ENCODE measurements at regions not wholly inside any gene's neighbourhood (a gene's known extent, or its start where the extent isn't known, plus 50 kb on each side); places are given as distances from the start of the nearest gene placed in this dataset.
"Not testable (repeated sequence)": the region's sequence is repeated elsewhere in the genome, so short reads cannot be mapped to it uniquely, and the experiment has no call there.

DNA sequence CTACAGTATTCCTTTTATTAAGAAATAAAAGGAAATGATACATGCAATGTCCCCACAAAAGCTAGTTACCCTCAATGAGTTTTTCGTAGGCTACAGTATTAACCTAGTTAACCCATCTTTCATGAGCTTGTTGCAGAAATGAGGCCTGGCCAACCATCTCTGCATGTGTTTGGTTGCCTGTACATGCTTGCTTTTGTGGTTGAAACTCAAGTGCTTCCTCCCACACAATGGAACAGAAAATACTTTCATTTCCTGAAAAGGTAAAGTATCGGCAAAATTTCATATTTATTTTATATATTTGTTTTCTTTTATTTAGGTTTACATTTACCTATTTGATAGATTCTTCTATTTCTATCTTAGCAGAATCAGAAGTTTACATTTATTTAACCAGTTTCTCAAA is 214.6 kb upstream of the FAM241A start:
- DNase-seq: no peak

DNA sequence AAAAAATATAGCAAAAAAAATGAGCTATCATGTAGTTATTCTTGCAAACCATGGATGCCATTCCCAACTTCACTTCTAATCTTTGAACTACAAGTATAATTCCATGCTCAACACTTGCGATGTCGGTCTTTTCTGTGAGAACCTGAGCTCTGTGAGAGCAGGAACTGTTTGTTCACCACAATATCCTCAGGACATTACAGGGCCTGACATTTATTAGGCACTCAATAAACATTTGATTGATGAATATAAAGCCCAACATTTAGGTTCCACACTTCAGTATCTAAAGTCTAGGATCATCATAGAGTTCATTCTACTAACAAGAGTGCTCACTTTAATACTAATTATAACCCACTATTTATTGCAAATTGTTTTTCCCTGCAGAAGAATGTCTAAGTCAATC is 211.6 kb upstream of the FAM241A start:
- DNase-seq: no peak

DNA sequence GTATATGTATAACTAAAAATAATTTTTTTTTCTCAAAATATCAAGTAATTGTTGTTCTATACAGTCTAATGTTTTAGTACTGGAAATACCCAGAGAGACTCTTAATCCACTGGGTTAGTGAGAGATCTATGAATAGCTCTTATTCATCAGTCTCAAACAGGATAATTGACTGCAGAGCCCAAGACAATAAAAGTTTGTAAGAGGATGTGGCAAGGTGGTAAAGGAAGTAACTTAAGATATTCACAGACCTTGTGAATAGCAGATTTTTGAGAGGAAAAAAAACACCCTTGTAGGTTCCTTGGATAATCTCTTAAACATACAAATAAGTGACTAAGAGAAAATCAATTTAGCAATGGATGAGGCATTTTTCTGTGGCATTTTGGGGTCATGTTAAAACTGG is 210.9 kb upstream of the FAM241A start:
- no peak for DNase-seq

DNA sequence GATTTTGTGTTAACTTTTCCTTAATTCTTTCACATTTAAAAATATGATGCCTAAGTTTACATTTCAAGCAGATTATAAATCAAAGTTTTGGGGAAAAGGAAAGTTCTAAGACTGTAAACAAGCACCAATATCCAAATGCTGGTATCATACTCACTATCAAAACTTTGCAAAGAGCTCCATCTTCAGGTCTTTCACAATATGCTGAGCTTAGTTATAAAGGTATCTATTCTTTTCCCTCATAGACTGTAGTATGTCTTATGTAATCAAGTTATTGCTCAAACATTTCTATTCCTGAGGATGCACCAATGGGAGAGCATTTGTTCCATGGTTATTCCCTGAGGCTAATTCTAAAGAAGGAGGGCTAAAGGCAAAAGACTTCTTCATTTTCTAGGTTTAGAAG is 207.9 kb upstream of the FAM241A start:
- DNase-seq: no peak

DNA sequence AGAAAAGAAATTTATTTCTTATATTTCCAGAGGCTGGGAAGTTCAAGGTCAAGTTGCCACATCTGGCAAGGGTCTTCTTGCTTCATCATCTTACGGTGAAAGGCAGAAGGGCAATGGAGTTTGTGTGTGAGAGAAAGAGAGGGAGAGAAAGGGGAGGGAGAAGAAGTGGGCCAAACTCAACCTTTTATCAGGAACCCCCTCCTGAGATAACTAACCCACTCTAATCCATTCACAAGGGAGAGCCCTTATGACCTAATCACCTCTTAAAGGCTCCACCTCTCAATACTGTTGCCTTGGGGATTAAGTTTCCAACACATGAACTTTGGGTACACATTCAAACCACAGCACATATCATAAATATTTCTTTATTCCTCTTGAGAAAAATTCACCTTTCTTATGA is 203.3 kb upstream of the FAM241A start:
- no peak for DNase-seq

DNA sequence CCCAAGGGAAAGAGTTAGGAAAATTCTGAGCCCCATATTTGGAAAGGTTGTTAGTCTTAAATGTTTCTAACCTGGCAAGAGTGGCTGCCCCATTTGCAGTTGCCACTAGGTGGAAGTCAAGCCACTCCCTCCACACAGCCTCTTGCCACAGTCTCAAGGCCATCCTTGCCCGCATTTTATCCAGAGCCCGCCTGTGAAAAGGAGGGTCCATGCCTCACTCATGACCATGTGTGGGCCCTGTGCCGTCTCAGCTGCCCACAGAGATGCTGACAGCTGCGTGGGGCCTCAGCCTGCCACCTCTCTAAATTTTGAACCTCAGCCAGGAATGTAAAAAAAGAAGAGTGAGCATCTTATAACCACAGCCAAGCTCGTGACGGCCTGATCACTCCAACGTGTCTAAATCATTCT is 201.5 kb upstream of the FAM241A start:
- no peak for DNase-seq

DNA sequence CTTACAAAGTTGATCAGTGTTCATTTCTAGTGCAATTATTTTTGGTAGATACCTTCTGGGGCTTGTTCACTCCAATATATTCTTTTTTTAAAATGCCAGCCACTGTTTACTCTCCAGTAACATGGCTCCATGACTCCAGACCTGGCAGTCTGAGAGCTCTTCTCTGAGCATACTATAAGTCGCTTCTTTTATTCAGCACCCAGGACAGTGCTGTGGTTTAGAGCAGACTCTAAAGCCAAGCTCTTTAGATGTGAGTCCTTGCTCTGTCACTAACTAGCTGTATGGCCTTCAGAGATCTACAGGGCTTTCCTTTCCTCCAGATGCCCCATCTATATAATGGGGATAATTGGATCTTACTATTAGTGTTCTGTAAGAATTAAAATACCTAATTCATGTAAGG is 200.2 kb upstream of the FAM241A start:
- DNase-seq: no peak

DNA sequence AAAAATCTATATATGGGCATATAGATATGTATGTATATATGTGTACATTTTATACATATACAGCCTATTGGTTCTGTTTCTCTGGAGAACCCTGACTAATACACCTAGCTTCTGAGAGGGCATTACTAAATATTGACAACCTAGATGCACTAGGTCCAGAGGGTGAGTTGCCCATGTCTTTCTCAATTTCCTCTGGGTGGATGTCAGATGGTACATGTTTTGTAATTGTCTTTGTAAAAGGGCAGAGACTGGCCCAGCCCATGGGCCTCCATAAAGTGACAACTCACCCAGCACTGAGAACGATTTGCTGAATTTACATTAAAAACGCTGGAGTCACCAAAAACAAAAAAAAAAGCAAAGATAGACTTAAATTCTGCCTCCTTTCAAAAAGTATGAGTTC is 198.5 kb upstream of the FAM241A start:
- no peak for DNase-seq

DNA sequence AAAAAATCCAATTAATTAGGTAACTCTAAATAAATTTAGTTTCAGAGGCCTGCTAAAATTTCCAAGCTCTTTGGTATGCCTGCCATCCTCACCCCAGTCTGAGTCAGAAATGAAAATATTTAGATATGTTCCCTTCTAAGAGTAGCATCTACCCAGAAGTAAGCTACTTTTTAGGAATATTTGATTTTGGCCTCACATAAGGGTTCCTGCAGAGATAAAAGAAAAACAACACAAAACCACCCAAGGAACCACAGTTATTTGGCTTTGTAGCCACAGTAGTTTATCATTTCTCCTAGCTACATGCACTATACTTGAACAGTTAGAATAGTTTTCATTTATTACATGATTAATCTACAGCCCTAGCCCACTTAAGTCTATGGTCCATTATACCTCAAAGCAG is 192.6 kb upstream of the FAM241A start:
- no peak for DNase-seq

DNA sequence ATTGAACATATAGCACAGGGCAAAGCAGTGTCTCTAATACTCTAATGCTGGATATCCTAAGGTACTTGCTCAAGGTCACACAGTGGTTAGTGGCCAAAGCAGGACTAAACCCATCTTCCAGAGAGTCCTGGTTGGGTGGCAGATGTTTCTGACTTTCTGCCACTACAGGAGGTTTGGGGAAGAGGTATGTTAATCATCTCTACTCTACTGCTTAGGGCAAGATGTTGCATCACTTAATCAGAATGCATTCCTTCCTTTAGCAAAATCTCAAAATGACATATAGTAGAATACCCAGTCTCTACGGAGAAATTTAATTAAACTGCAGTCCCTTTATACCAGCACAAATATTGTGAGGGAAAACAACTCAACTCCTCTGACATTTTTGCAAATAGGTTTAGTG is 190.7 kb upstream of the FAM241A start:
- DNase-seq: no peak

DNA sequence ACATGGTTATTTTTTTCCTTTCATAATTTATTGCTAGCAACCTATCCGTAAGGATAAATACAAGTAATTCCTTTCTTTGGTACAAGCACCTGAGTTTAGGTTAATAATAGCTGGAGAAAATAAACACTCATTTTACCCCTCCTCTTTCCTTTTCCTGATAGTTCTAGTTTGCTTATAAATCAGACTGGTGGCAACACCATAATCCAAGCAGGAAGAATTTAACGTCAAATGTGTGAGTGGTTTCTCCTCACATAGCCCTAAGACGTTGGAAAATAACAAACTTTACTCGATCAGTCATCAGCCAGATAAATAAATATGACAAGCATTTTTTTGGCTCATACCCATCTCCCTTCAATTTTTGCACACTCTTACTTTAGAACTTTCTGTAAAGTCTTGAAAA is 190.3 kb upstream of the FAM241A start:
- DNase-seq: no peak

DNA sequence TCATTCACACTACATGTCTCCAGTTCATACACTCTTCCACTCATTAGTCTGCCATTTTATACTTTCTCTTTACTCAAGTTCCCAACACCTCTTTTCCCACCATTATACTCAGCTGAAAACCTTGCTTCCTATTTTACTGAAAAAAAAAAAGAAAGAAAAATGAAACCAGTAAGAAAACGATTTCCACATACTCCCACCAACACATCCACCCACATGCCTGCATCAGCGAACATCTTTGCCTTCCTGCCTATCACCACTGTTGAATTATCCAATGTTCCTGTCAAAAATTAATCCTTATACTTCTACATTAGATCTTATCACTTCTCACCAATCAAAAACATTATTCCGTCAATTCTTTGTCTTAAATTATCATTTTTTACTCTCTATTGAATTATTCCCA is 188.1 kb upstream of the FAM241A start:
- no peak for DNase-seq

DNA sequence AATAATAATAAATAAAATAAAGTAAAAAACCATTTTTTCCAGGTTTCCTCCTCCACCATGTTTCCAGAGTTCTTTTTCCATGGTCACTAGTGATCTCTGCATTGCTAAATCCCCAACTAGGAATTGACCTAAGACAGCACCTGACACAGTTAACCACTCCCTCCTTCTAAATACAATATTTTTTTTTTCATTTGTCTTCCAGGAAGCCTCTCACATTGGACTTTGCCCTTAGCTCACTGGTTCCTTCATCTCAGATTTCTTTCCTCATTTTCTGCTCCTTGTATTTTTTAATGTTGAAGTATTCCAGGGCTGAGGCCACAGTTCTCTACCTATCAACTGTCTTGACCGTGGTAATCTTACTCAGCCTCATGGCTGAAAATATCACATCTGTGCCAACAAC is 187.3 kb upstream of the FAM241A start:
- no peak for DNase-seq

DNA sequence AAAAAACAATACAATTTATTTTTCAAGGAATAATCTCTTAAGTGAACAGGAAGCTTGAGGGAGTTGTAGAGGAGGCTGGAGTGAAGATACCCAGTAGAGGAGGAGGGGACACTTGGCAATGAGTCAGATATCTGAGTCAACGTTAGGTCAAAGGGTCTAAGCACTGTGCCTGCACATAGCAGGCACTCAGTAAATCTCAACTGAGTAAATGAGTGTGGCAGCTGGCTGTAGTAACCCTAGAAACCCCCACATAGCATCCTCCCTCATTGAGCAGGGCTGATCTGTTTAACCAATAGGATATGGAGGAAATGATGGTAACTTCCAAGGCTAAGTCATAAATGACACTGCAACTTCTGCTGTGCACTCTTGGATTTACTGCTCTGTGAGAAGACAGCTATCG is 186.0 kb upstream of the FAM241A start:
- DNase-seq: no peak

DNA sequence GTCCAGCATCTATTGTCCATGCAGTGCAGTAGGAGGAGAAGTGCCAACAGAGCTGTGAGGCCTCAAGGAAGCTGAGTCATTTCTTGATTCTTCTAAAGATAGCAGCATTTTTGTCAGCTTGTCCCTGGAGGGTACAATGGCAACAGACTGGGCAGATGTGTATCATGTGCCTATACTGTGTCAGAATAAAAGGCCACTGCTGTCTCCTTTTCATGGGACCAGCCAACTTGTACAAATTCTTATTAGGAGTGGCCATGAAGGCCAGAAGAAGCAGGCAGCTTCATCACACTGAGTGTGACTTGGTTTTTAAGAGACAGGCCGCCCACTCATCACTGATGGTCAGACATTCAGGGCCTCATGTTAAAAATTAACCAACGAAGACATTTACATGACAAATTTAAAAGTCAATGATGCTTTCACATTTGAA is 185.0 kb upstream of the FAM241A start:
- no peak for DNase-seq

DNA sequence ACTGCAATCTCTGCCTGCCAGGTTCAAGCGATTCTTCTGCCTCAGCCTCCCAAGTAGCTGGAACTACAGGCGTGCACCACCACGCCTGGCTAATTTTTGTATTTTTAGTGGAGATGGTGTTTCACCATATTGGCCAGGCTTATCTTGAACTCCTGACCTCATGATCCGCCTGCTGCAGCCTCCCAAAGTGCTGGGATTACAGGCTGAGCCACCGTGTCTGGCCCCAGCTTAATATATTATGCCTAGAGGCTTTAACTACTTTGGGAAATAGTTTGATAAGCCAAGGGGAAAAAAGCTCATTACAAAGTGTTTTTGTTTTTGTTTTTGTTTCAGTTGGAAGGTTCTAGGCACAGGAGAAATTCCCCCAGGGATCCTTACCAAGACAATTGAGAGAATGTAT is 184.2 kb upstream of the FAM241A start:
- not testable (repeated sequence) for DNase-seq

DNA sequence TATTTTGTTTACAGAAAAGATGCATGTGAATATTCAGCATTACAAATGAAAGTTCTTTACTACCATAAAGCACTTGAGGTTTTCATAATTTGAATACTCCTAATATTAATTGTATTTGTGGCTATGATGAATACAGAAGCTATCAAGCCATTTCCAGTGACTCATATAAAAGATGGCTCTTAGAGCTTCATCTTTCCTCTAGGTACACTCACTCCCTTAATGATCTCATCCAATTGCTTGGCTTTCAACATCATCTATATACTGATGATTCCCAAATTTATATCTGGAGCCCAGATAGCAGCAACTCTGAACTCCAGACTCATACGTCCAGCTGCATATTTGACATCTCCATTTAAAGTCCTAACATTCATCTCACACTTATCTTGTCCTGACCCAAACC is 183.4 kb upstream of the FAM241A start:
- no peak for DNase-seq

DNA sequence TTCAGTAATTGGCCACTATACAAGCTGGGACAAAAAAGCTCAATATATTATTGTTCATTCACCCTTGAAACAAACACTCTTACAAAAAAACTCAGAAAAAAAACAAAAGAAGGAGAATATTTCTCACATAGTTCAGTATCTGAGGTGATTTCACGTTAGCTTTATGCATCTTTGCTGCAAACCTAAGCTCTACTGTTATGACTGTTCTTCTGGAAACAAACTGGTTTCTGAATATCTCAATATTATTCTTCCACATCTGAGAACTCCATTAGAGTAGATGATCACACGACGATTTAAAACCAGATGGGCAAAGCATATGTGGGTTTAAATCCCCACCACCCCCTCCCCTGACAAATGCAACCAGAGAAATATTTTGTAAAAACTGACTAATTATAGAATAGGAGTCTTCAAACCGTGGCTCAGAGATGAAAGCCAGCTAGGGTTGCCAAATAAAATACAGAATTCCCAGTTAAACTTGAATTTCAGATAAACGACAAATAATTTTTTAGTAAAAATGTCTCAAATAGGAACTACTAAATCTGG is 182.0 kb upstream of the FAM241A start:
- DNase-seq: no peak

DNA sequence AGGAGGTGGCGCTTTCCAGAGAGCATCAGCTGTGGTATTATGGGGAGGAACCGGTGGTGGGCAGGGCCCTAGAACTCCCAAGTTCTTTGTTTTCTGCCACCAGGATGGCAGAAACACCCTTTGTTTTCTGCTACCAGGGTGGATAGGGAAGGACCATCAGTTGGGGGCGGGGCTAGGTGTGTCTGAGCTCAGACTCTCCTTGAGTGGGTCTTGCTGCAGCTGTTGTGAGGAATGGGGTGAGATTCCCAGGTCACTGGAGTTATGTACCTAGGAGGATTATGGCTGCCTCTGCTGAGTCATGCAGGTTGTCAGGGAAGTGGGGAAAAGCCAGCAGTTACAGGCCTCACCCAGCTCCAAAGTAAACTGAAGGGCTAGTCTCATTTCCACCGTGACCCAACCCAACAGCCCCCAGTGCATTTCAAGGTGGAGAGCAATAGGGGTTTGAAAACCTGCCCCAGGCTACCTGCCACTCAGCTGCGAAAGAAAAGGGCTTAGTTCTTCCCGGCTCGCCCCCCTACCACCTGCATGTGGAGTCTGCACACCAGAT is 167.8 kb upstream of the FAM241A start:
- DNase-seq: no peak

DNA sequence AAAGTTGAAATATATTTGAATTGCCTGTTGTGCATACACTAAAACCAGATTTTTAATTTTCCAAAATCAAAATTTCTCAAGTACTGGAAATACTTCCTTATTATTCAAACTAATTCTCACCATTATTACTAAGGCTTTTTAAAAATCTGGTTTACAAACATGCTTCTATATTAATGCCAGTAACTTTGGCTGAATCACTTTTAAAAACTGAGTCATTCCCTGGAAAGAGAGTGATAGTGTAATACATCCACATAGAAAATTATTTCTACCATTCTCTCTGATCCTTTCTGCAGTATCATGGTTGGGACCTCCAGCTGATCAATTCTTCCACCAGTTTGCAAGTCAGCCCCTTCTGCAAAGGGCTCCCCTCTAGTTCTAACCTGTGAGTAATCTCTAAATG is 165.3 kb upstream of the FAM241A start:
- DNase-seq: no peak

DNA sequence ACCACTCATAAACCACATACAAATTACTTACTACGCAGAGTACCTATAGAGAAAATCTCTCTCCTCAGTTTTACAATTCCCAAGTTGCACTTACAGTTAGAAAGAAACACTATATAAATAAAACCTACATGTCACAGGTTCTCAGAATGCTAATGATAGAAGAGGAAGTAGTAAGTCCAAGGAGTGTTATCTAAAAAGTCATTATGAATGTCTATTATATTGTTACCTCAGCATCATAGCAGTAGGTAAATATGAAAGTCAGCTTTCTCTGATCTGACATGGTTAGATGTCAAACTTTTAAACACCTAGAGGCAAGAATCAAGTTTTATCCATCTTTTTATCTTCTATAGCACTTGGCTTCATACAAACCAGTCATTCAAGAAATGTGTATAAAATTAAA is 163.2 kb upstream of the FAM241A start:
- no peak for DNase-seq

DNA sequence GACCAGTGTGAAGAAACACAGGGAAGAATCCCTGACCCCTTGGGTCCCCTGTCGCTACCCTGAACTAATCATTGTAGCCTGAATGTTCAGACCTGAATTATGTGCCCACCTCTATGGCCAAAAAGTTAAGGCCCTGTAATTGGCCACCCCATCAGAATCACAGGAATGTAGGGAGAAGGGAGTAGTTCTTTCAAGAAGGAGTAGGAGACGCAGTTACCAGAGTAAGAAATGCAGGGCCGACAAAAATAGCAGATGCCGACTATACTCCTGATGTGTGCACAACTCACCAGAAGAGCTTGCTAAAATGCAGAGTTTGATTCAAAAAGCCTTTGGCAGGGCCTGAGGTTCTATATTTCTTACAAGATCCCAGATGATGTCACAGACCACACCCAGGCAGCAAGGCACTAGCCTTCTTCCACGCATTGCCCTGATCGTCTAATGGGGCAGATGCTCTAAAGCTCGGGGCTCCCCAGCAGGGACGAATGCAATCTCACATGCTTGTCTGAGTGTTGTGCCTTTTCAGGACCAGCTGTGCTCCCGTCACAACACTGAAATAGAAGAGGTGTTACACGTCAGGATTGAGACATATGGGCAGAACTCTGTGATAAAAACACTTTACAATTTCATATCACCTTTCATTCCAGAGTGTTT is 161.0 kb upstream of the FAM241A start:
- no peak for DNase-seq

DNA sequence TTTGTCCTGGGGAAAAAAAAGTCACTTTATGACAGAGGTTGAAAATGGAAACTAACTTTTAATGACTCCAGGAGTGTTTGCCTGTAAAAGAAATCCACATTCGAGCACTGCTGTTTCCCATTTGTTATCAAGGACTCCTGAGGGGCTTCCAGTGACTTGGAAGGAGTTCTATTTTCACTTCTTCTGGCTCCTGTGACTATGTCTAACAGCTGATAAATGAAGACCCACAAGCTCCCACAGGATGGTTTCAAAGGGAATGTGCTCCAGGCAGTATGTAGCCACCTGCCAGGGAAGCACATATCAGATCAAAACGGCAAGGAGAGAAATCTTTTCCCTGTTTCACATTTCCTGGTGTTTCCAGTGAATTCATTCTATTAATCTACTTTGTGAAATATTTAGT is 159.8 kb upstream of the FAM241A start:
- no peak for DNase-seq

DNA sequence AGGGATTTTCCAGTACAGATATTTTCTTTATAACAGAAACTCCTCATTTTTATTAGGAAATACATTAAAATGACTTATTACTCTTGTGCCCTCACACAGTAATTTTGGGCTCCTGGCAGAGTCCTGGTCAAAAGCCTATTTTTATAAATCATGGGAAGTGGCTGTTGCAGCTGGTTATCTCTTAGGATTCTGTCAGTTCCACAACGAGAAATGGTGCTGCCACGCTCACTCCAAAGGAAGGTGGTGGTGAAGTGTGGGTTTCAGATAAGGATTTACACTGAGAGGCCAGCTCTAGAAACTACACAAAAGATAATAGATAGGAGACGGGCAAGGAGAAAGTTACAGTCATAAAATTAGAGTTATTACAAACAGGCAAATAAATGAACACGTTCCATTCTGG is 159.2 kb upstream of the FAM241A start:
- no peak for DNase-seq

DNA sequence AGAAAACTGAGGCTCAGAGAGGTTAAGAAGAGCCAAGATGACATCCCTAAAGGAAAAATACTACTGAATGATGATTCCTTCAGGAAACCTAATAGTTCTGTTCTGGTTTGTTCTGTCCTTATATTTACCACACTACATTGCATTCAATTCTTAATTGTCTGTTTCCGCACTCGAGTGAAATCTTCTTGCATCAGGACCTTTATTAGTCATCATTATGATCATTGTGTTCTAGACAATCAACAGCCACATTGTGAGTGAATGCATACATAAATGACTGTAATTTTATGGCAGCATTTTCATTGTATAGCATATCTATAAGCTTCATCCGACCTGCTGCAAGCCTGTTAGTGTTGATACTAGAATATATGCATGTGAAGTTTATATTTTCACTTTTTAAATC is 156.7 kb upstream of the FAM241A start:
- DNase-seq: no peak
